ENCODE measurements at regions not wholly inside any gene's neighbourhood (a gene's known extent, or its start where the extent isn't known, plus 50 kb on each side); places are given as distances from the start of the nearest gene placed in this dataset.

GRCh38 chr2:198328454-198328853, 524.1 kb downstream of the PLCL1 start:
- Histone ChIP-seq H2AFZ (no peak overlapping the region), H3K4me2 (no peak overlapping the region), H3K9me3 (ENCODE audit: insufficient read depth, low read depth) (no peaks in the 10 kb centered on the region), H3K79me2 (ENCODE audit: low read depth) (no peaks in the 10 kb centered on the region), H3K27ac (no peak overlapping the region), H3K4me3 (no peak overlapping the region), H3K4me1 (replicated peaks; ENCODE audit: insufficient read depth) (no peaks in the 10 kb centered on the region), H4K20me1 (ENCODE audit: insufficient read depth) (no peaks in the 10 kb centered on the region), H3K27me3 (ENCODE audit: insufficient read depth, low read depth) (no peaks in the 10 kb centered on the region), H3F3A (ENCODE audit: insufficient read depth, low read depth) (no peaks in the 10 kb centered on the region), H3K9me2 (ENCODE audit: insufficient read depth) (no peaks in the 10 kb centered on the region), H3K36me3 (ENCODE audit: low read depth) (no peaks in the 10 kb centered on the region)
- CTCF ChIA-PET = no interaction called here
- intact Hi-C loops (cut with micrococcal nuclease; ENCODE audit: unreplicated experiment) = no loop called here
- DNase-seq = no peak
- no peak for TF ChIP-seq CTCF (conservative IDR thresholded peaks at IDR 0.05)
- TF ChIP-seq EZH2 (IDR thresholded peaks at IDR 0.05; ENCODE audit: low read depth) = no peak
- BruUV-seq (replicated peaks) = no TSS peak
- POLR2A ChIA-PET (ENCODE audit: unreplicated experiment) = no interaction called here

GRCh38 chr2:198327526-198327925, 523.1 kb downstream of the PLCL1 start:
- Histone ChIP-seq H3K27me3 (ENCODE audit: insufficient read depth, low read depth) (no peaks in the 10 kb centered on the region), H2AFZ (no peak overlapping the region), H3K9me2 (ENCODE audit: insufficient read depth) (no peaks in the 10 kb centered on the region), H3F3A (ENCODE audit: insufficient read depth, low read depth) (no peaks in the 10 kb centered on the region), H3K4me1 (replicated peaks; ENCODE audit: insufficient read depth) (no peaks in the 10 kb centered on the region), H3K4me2 (no peak overlapping the region), H3K4me3 (no peak overlapping the region), H3K36me3 (ENCODE audit: low read depth) (no peaks in the 10 kb centered on the region), H3K27ac (no peak overlapping the region), H3K79me2 (ENCODE audit: low read depth) (no peaks in the 10 kb centered on the region), H3K9me3 (ENCODE audit: insufficient read depth, low read depth) (no peaks in the 10 kb centered on the region), H4K20me1 (ENCODE audit: insufficient read depth) (no peaks in the 10 kb centered on the region)
- no peak for TF ChIP-seq EZH2 (IDR thresholded peaks at IDR 0.05; ENCODE audit: low read depth)
- no peak for TF ChIP-seq CTCF (conservative IDR thresholded peaks at IDR 0.05)
- POLR2A ChIA-PET (ENCODE audit: unreplicated experiment) = no interaction called here
- CTCF ChIA-PET = interaction anchor here (0.6 kb wide), 1 partner anchor 34 kb away, joined by 3 read pairs; no protein-coding TSS in a partner anchor
- intact Hi-C loops (cut with micrococcal nuclease; ENCODE audit: unreplicated experiment) = no loop called here
- no TSS peak for BruUV-seq (replicated peaks)
- DNase-seq = no peak

- Histone ChIP-seq H3K4me3 (no peak overlapping the region), H3F3A (ENCODE audit: insufficient read depth, low read depth) (no peaks in the 10 kb centered on the region), H3K9me3 (ENCODE audit: insufficient read depth, low read depth) (no peaks in the 10 kb centered on the region), H3K79me2 (ENCODE audit: low read depth) (no peaks in the 10 kb centered on the region), H3K27me3 (ENCODE audit: insufficient read depth, low read depth) (no peaks in the 10 kb centered on the region), H4K20me1 (ENCODE audit: insufficient read depth) (no peaks in the 10 kb centered on the region), H3K9me2 (ENCODE audit: insufficient read depth) (no peaks in the 10 kb centered on the region), H3K27ac (no peak overlapping the region), H3K4me2 (no peak overlapping the region), H3K4me1 (replicated peaks; ENCODE audit: insufficient read depth) (no peaks in the 10 kb centered on the region), H3K36me3 (ENCODE audit: low read depth) (no peaks in the 10 kb centered on the region), H2AFZ (no peak overlapping the region)
- ChIA-PET CTCF (no interaction called here), POLR2A (ENCODE audit: unreplicated experiment) (no interaction called here)
- intact Hi-C loops (cut with micrococcal nuclease; ENCODE audit: unreplicated experiment) = no loop called here
- no TSS peak for BruUV-seq (replicated peaks)
- TF ChIP-seq EZH2 (IDR thresholded peaks at IDR 0.05; ENCODE audit: low read depth) = no peak
- TF ChIP-seq CTCF (conservative IDR thresholded peaks at IDR 0.05) = no peak
- no peak for DNase-seq
Measured at GRCh38 chr2:198326431-198326830, 522.0 kb downstream of the PLCL1 start.

Measured in PC-9 (cell line).